ENCODE measurements at regions not wholly inside any gene's neighbourhood (a gene's known extent, or its start where the extent isn't known, plus 50 kb on each side); places are given as distances from the start of the nearest gene placed in this dataset.

GRCh38 chr13:78732445-78733017 is 73.6 kb upstream of the OBI1 start:
- POLR2A ChIA-PET, result no interaction called here
- DNase-seq (no peak), ATAC-seq (ENCODE audit: low read depth) (no peak)
- no peaks in the 10 kb centered on the region for H3K4me1 Mint-ChIP-seq
- no peak overlapping the region for H3K27ac Mint-ChIP-seq
- H3K36me3 Mint-ChIP-seq, result no peaks in the 10 kb centered on the region
- no peak overlapping the region for H3K4me3 Mint-ChIP-seq
- H3K27me3 Mint-ChIP-seq, result peaks cover 10% of the 10 kb centered on the region
- H3K9me3 Mint-ChIP-seq, result no peaks in the 10 kb centered on the region

GRCh38 chr13:78722700-78723099 is 63.7 kb upstream of the OBI1 start:
- Mint-ChIP-seq H3K9me3 (no peaks in the 10 kb centered on the region), H3K36me3 (no peaks in the 10 kb centered on the region), H3K4me1 (no peaks in the 10 kb centered on the region), H3K27me3 (peaks cover 19% of the 10 kb centered on the region), H3K4me3 (no peak overlapping the region), H3K27ac (no peak overlapping the region)
- DNase-seq, result no peak
- POLR2A ChIA-PET, result no interaction called here
- ATAC-seq (ENCODE audit: low read depth), result no peak

GRCh38 chr13:78719367-78719766 is 60.4 kb upstream of the OBI1 start:
- Mint-ChIP-seq H3K36me3 (no peaks in the 10 kb centered on the region), H3K4me3 (no peak overlapping the region), H3K27me3 (peaks cover 8% of the 10 kb centered on the region), H3K27ac (no peak overlapping the region), H3K4me1 (no peaks in the 10 kb centered on the region), H3K9me3 (no peaks in the 10 kb centered on the region)
- POLR2A ChIA-PET, result no interaction called here
- DNase-seq, result no peak
- no peak for ATAC-seq (ENCODE audit: low read depth)

- H3K27me3 Mint-ChIP-seq, result peaks cover 2% of the 10 kb centered on the region
- no peaks in the 10 kb centered on the region for H3K9me3 Mint-ChIP-seq
- DNase-seq (no peak), ATAC-seq (ENCODE audit: low read depth) (no peak)
- POLR2A ChIA-PET, result no interaction called here
- H3K36me3 Mint-ChIP-seq, result no peaks in the 10 kb centered on the region
- H3K4me3 Mint-ChIP-seq, result no peak overlapping the region
- H3K27ac Mint-ChIP-seq, result no peak overlapping the region
- no peaks in the 10 kb centered on the region for H3K4me1 Mint-ChIP-seq
Observed at GRCh38 chr13:78714717-78715116, 55.8 kb upstream of the OBI1 start.

- Mint-ChIP-seq H3K27me3 (peaks cover 8% of the 10 kb centered on the region), H3K27ac (no peak overlapping the region), H3K36me3 (no peaks in the 10 kb centered on the region), H3K4me3 (no peak overlapping the region), H3K9me3 (no peaks in the 10 kb centered on the region), H3K4me1 (no peaks in the 10 kb centered on the region)
- POLR2A ChIA-PET, result no interaction called here
- DNase-seq (no peak), ATAC-seq (ENCODE audit: low read depth) (no peak)
Observed at GRCh38 chr13:78712831-78713230, 53.9 kb upstream of the OBI1 start.

- POLR2A ChIA-PET, result no interaction called here
- Mint-ChIP-seq H3K27ac (no peak overlapping the region), H3K36me3 (no peaks in the 10 kb centered on the region), H3K9me3 (peaks cover 3% of the 10 kb centered on the region), H3K27me3 (peaks cover 13% of the 10 kb centered on the region), H3K4me3 (no peak overlapping the region), H3K4me1 (no peaks in the 10 kb centered on the region)
- ATAC-seq (ENCODE audit: low read depth) (no peak), DNase-seq (no peak)
Observed at GRCh38 chr13:78709028-78709427, 50.1 kb upstream of the OBI1 start.
